Right atrium auricular region (tissue), 2 donors: ENCODE measurements at regions not wholly inside any gene's neighbourhood (a gene's known extent, or its start where the extent isn't known, plus 50 kb on each side); places are given as distances from the start of the nearest gene placed in this dataset.

Experiments
- DNase-seq: peaks from one replicate; pipeline ENCODE4 v3.0.0-alpha.2; 2019; ENCODE audit warnings: low spot score
- H3K27ac ChIP-seq, 2 donors: fragments of 200-600 bp; sonication (generic); 1 replicate in 1 of 2; 2 replicates in 1 of 2; pipeline ENCODE4 v1.5.1; 2016 to 2019
- H3K27me3 ChIP-seq, 2 donors: fragments of 200-600 bp; sonication (generic); one replicate each; pipeline versions ENCODE4 v1.5.1 to v1.6.0; 2017 to 2019
- H3K36me3 ChIP-seq: fragments of 200-600 bp; sonication (generic); one replicate; pipeline ENCODE4 v1.5.1; 2016
- H3K4me1 ChIP-seq, 2 donors: fragments of 200-600 bp; sonication (generic); one replicate each; pipeline versions ENCODE4 v1.5.1 to v1.6.0; 2017 to 2019
- H3K4me3 ChIP-seq, 2 donors: fragments of 200-600 bp; sonication (generic); 1 replicate in 1 of 2; 2 replicates in 1 of 2; pipeline ENCODE4 v1.5.1; 2017 to 2019; ENCODE audit warnings: mild to moderate bottlenecking in 1 of 2, moderate library complexity in 1 of 2
- H3K9me3 ChIP-seq, 2 donors: fragments of 200-600 bp; sonication (generic); one replicate each; pipeline ENCODE4 v1.5.1; 2019
- CTCF ChIP-seq, 2 donors: fragments of 200-600 bp; sonication (generic); IDR thresholded peaks; one replicate each; pipeline ENCODE4 v1.5.1; 2019; ENCODE audit warnings: antibody characterized with exemption in 2 of 2

DNA sequence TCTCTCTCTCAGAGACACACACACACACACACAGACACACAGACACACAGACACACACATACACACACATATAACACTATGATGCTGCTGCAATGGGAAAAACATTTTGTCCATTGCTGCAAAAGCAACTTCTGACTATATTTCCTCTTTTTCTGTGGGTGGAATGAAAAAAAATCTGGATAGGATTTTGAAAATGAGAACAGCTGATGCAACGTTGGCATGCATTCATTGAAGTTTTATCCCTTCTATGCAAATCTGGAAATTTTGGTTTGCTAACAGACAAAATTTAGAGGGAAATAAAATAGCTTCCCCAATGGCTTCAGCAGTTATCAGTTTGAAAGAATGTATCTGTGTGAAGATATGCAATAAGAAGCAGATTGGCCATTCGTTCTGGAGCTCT lies 763.4 kb upstream of the GRM7 start:
- no peaks in the 10 kb centered on the region for H3K9me3 ChIP-seq
- no peaks in the 10 kb centered on the region for H3K27me3 ChIP-seq
- H3K4me3 ChIP-seq = no peak overlapping the region
- H3K27ac ChIP-seq = no peak overlapping the region
- no peak for TF ChIP-seq CTCF (IDR thresholded peaks at IDR 0.05)
- no peak for DNase-seq
- no peaks in the 10 kb centered on the region for H3K4me1 ChIP-seq
- no peaks in the 10 kb centered on the region for H3K36me3 ChIP-seq

- TF ChIP-seq CTCF (IDR thresholded peaks at IDR 0.05) = no peak
- Histone ChIP-seq H3K9me3 (no peaks in the 10 kb centered on the region), H3K36me3 (no peaks in the 10 kb centered on the region), H3K27ac (no peak overlapping the region), H3K27me3 (no peaks in the 10 kb centered on the region), H3K4me1 (no peaks in the 10 kb centered on the region), H3K4me3 (no peak overlapping the region)
- DNase-seq = no peak
Measured at GRCh38 chr3:6098516-6099157, 762.3 kb upstream of the GRM7 start.

GRCh38 chr3:6099458-6100075 lies 761.3 kb upstream of the GRM7 start:
- H3K36me3 ChIP-seq = no peaks in the 10 kb centered on the region
- no peak for TF ChIP-seq CTCF (IDR thresholded peaks at IDR 0.05)
- DNase-seq = no peak
- H3K27ac ChIP-seq = no peak overlapping the region
- H3K4me3 ChIP-seq = no peak overlapping the region
- no peaks in the 10 kb centered on the region for H3K27me3 ChIP-seq
- H3K9me3 ChIP-seq = no peaks in the 10 kb centered on the region
- no peaks in the 10 kb centered on the region for H3K4me1 ChIP-seq

GRCh38 chr3:6105187-6105586 lies 755.7 kb upstream of the GRM7 start:
- DNase-seq = no peak
- no peak for TF ChIP-seq CTCF (IDR thresholded peaks at IDR 0.05)
- no peaks in the 10 kb centered on the region for H3K4me1 ChIP-seq
- no peaks in the 10 kb centered on the region for H3K27me3 ChIP-seq
- no peaks in the 10 kb centered on the region for H3K9me3 ChIP-seq
- no peak overlapping the region for H3K27ac ChIP-seq
- no peak overlapping the region for H3K4me3 ChIP-seq
- no peaks in the 10 kb centered on the region for H3K36me3 ChIP-seq

- Histone ChIP-seq H3K9me3 (no peaks in the 10 kb centered on the region), H3K4me1 (no peaks in the 10 kb centered on the region), H3K27ac (no peak overlapping the region), H3K27me3 (no peaks in the 10 kb centered on the region), H3K36me3 (no peaks in the 10 kb centered on the region), H3K4me3 (no peak overlapping the region)
- no peak for DNase-seq
- TF ChIP-seq CTCF (IDR thresholded peaks at IDR 0.05) = no peak
Measured at GRCh38 chr3:6108957-6109356, 752.0 kb upstream of the GRM7 start.

- H3K4me3 ChIP-seq = no peak overlapping the region
- no peaks in the 10 kb centered on the region for H3K36me3 ChIP-seq
- no peaks in the 10 kb centered on the region for H3K9me3 ChIP-seq
- DNase-seq = no peak
- H3K27me3 ChIP-seq = no peaks in the 10 kb centered on the region
- H3K27ac ChIP-seq = no peak overlapping the region
- H3K4me1 ChIP-seq = no peaks in the 10 kb centered on the region
- TF ChIP-seq CTCF (IDR thresholded peaks at IDR 0.05) = no peak
Measured at GRCh38 chr3:6110451-6110850, 750.5 kb upstream of the GRM7 start.
